Naive thymus-derived CD4-positive, alpha-beta T cell (primary cell): ENCODE measurements at regions not wholly inside any gene's neighbourhood (a gene's known extent, or its start where the extent isn't known, plus 50 kb on each side); places are given as distances from the start of the nearest gene placed in this dataset.

Source experiments
- ATAC-seq: fragments of 150-1000 bp; cut with Tn5 transposase; 2 replicates; pipeline ENCODE4 v1.10.0; 2021; ENCODE audit warnings: mild to moderate bottlenecking, moderate library complexity
- CTCF ChIA-PET: fragments of 350-600 bp; sonication (Branson Sonifier 250); formaldehyde crosslinking; loops from one replicate; lab custom pipeline; 2021; ENCODE audit warnings: antibody characterized with exemption; lab: Charles Lee
- POLR2A ChIA-PET: fragments of 350-600 bp; sonication (Branson Sonifier 250); formaldehyde crosslinking; loops from one replicate; lab custom pipeline; 2021; ENCODE audit warnings: antibody characterized with exemption, inconsistent platforms; lab: Charles Lee
- DNase-seq, 9 donors: peaks; one replicate each; pipeline versions ENCODE4 v3.0.0 to v3.0.0-alpha.2; 2020 to 2022; ENCODE audit warnings: mixed read lengths in 1 of 9
- H3K27ac ChIP-seq: one replicate; pipeline ENCODE4 v1.7.0; 2013; ENCODE audit warnings: mild to moderate bottlenecking, low read depth, low read length, moderate library complexity
- H3K27me3 ChIP-seq, 2 donors: one replicate each; pipeline ENCODE4 v1.7.0; 2013; ENCODE audit warnings: low read length in 2 of 2, mild to moderate bottlenecking in 2 of 2, moderate library complexity in 2 of 2; ENCODE audit not compliant: control insufficient read depth in 2 of 2, insufficient read depth in 2 of 2
- H3K36me3 ChIP-seq, 3 experiments: 1 replicate in 2 of 3; 2 replicates in 1 of 3; pipeline ENCODE4 v1.7.0; 2013; ENCODE audit warnings: low read length in 3 of 3, mild to moderate bottlenecking in 3 of 3, moderate library complexity in 1 of 3; ENCODE audit not compliant: insufficient read depth in 3 of 3, control insufficient read depth in 2 of 3
- H3K4me1 ChIP-seq, 2 donors: one replicate each; pipeline ENCODE4 v1.7.0; 2013; ENCODE audit warnings: low read length in 2 of 2, mild to moderate bottlenecking in 2 of 2, moderate library complexity in 1 of 2; ENCODE audit not compliant: control insufficient read depth in 2 of 2, insufficient read depth in 2 of 2
- H3K4me3 ChIP-seq: 2 replicates; pipeline ENCODE4 v1.7.0; 2013; ENCODE audit warnings: mild to moderate bottlenecking, low read length
- H3K9me3 ChIP-seq, 3 experiments: 1 replicate in 2 of 3; 2 replicates in 1 of 3; pipeline ENCODE4 v1.7.0; 2013; ENCODE audit warnings: low read length in 3 of 3; ENCODE audit not compliant: control insufficient read depth in 2 of 3
- H3K27ac Mint-ChIP-seq, 9 donors: one replicate each; pipeline ENCODE4 v1.8.0; 2020 to 2022; ENCODE audit warnings: mixed read lengths in 9 of 9, mild to moderate bottlenecking in 8 of 9, moderate library complexity in 5 of 9, inconsistent platforms in 2 of 9
- H3K27me3 Mint-ChIP-seq, 5 donors: one replicate each; pipeline ENCODE4 v1.8.0; 2021 to 2022; ENCODE audit warnings: mixed read lengths in 5 of 5, mild to moderate bottlenecking in 1 of 5
- H3K36me3 Mint-ChIP-seq, 5 donors: one replicate each; pipeline ENCODE4 v1.8.0; 2020 to 2022; ENCODE audit warnings: mixed read lengths in 5 of 5, mild to moderate bottlenecking in 3 of 5, inconsistent platforms in 1 of 5
- H3K4me1 Mint-ChIP-seq, 7 donors: one replicate each; pipeline ENCODE4 v1.8.0; 2020 to 2022; ENCODE audit warnings: mixed read lengths in 7 of 7, mild to moderate bottlenecking in 3 of 7, inconsistent platforms in 1 of 7
- H3K4me3 Mint-ChIP-seq, 10 donors: one replicate each; pipeline ENCODE4 v1.8.0; 2020 to 2022; ENCODE audit warnings: mild to moderate bottlenecking in 10 of 10, mixed read lengths in 10 of 10, moderate library complexity in 6 of 10, inconsistent platforms in 2 of 10
- H3K9me3 Mint-ChIP-seq, 11 donors: one replicate each; pipeline ENCODE4 v1.8.0; 2020 to 2022; ENCODE audit warnings: mixed read lengths in 11 of 11, mild to moderate bottlenecking in 4 of 11, inconsistent platforms in 1 of 11, moderate library complexity in 1 of 11
- intact Hi-C, 2 donors: fragments of 100-400 bp; cut with micrococcal nuclease; formaldehyde crosslinking; loops; one replicate each; pipeline ENCODE4 v1.15.1; 2023

GRCh38 chr2:56030901-56031300 is 107.3 kb upstream of the EFEMP1 start:
- H3K36me3 Mint-ChIP-seq: no peaks in the 10 kb centered on the region
- no peak overlapping the region for H3K4me3 Mint-ChIP-seq
- H3K9me3 Mint-ChIP-seq: peaks cover 0 to 5% (median 0%) of the 10 kb centered on the region in 11 donors
- DNase-seq (no peak), ATAC-seq (no peak)
- Histone ChIP-seq H3K4me3 (no peak overlapping the region), H3K27ac (no peak overlapping the region), H3K27me3 (no peaks in the 10 kb centered on the region), H3K36me3 (no peaks in the 10 kb centered on the region), H3K4me1 (no peaks in the 10 kb centered on the region), H3K9me3 (no peaks in the 10 kb centered on the region)
- POLR2A ChIA-PET: no interaction called here
- no peaks in the 10 kb centered on the region for H3K4me1 Mint-ChIP-seq
- H3K27me3 Mint-ChIP-seq: peaks cover 0 to 6% (median 0%) of the 10 kb centered on the region in 5 donors
- intact Hi-C loops: no loop called here
- CTCF ChIA-PET: no interaction called here
- no peak overlapping the region for H3K27ac Mint-ChIP-seq

DNA sequence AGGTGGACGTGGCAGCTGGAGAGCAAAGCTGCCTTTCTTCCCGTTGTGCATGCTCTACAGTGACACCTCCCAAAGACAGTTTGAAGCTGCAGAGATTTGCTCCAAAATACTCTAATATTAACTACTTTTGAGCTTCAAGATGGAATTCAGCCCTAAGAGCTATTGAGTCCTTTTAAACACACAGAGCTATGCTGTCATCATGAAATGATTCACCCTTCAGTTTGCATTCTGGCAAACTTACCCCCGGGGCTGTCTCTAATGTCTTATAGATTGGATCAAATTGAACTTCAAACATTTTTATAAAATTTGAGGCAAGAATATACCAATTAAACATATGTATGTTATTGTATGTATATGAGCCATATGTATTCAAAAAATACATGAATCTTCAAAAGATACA is 110.7 kb upstream of the EFEMP1 start:
- Mint-ChIP-seq H3K27me3 (peaks cover 0 to 6% (median 0%) of the 10 kb centered on the region in 5 donors), H3K9me3 (peaks cover 0 to 5% (median 0%) of the 10 kb centered on the region in 11 donors), H3K36me3 (no peaks in the 10 kb centered on the region), H3K4me1 (no peaks in the 10 kb centered on the region), H3K4me3 (no peak overlapping the region), H3K27ac (no peak overlapping the region)
- Histone ChIP-seq H3K4me1 (no peaks in the 10 kb centered on the region), H3K9me3 (no peaks in the 10 kb centered on the region), H3K27me3 (no peaks in the 10 kb centered on the region), H3K4me3 (no peak overlapping the region), H3K27ac (no peak overlapping the region), H3K36me3 (no peaks in the 10 kb centered on the region)
- ChIA-PET POLR2A (no interaction called here), CTCF (no interaction called here)
- no peak for ATAC-seq
- DNase-seq: no peak
- intact Hi-C loops: no loop called here

- DNase-seq (no peak), ATAC-seq (no peak)
- intact Hi-C loops: no loop called here
- H3K36me3 Mint-ChIP-seq: no peaks in the 10 kb centered on the region
- ChIA-PET CTCF (no interaction called here), POLR2A (no interaction called here)
- H3K27me3 Mint-ChIP-seq: peaks cover 0 to 6% (median 0%) of the 10 kb centered on the region in 5 donors
- Histone ChIP-seq H3K4me1 (no peaks in the 10 kb centered on the region), H3K27ac (no peak overlapping the region), H3K36me3 (no peaks in the 10 kb centered on the region), H3K9me3 (no peaks in the 10 kb centered on the region), H3K4me3 (no peak overlapping the region), H3K27me3 (no peaks in the 10 kb centered on the region)
- H3K9me3 Mint-ChIP-seq: peaks cover 0 to 5% (median 0%) of the 10 kb centered on the region in 11 donors
- H3K4me3 Mint-ChIP-seq: no peak overlapping the region
- H3K27ac Mint-ChIP-seq: no peak overlapping the region
- H3K4me1 Mint-ChIP-seq: no peaks in the 10 kb centered on the region
Measured at GRCh38 chr2:56040189-56040588, 116.6 kb upstream of the EFEMP1 start.

GRCh38 chr2:56040834-56041233 is 117.3 kb upstream of the EFEMP1 start:
- POLR2A ChIA-PET: no interaction called here
- peaks cover 0 to 8% (median 0%) of the 10 kb centered on the region in 5 donors for H3K27me3 Mint-ChIP-seq
- intact Hi-C loops: no loop called here

GRCh38 chr2:56047136-56047535 is 123.6 kb upstream of the EFEMP1 start:
- H3K27me3 ChIP-seq: no peaks in the 10 kb centered on the region
- H3K27ac ChIP-seq: no peak overlapping the region
- intact Hi-C loops: no loop called here
- peaks cover 0 to 11% (median 0%) of the 10 kb centered on the region in 11 donors for H3K9me3 Mint-ChIP-seq
- H3K4me1 Mint-ChIP-seq: peaks cover 0 to 3% (median 0%) of the 10 kb centered on the region in 7 donors
- ATAC-seq (no peak), DNase-seq (no peak)
- ChIA-PET POLR2A (no interaction called here), CTCF (no interaction called here)
- no peak overlapping the region for H3K4me3 ChIP-seq
- no peaks in the 10 kb centered on the region for H3K9me3 ChIP-seq
- H3K4me3 Mint-ChIP-seq: no peak overlapping the region
- H3K4me1 ChIP-seq: no peaks in the 10 kb centered on the region
- H3K36me3 Mint-ChIP-seq: no peaks in the 10 kb centered on the region
- H3K36me3 ChIP-seq: no peaks in the 10 kb centered on the region
- H3K27me3 Mint-ChIP-seq: peaks cover 0 to 6% (median 0%) of the 10 kb centered on the region in 5 donors
- H3K27ac Mint-ChIP-seq: no peak overlapping the region

More at GRCh38 chr2:56040834-56041233, 117.3 kb upstream of the EFEMP1 start:
- DNase-seq: no peak
- Mint-ChIP-seq H3K4me3 (no peak overlapping the region), H3K9me3 (peaks cover 0 to 9% (median 0%) of the 10 kb centered on the region in 11 donors), H3K27ac (no peak overlapping the region), H3K36me3 (no peaks in the 10 kb centered on the region), H3K4me1 (no peaks in the 10 kb centered on the region)
- H3K36me3 ChIP-seq: no peaks in the 10 kb centered on the region
- H3K27me3 ChIP-seq: no peaks in the 10 kb centered on the region
- CTCF ChIA-PET: no interaction called here
- no peak for ATAC-seq
- H3K4me3 ChIP-seq: no peak overlapping the region
- H3K9me3 ChIP-seq: no peaks in the 10 kb centered on the region
- no peaks in the 10 kb centered on the region for H3K4me1 ChIP-seq
- no peak overlapping the region for H3K27ac ChIP-seq

- DNase-seq (no peak), ATAC-seq (no peak)
- no peaks in the 10 kb centered on the region for H3K9me3 ChIP-seq
- Mint-ChIP-seq H3K4me3 (no peak overlapping the region), H3K27me3 (peaks cover 0 to 4% (median 0%) of the 10 kb centered on the region in 5 donors), H3K9me3 (peaks cover 0 to 11% (median 0%) of the 10 kb centered on the region in 11 donors), H3K27ac (no peak overlapping the region), H3K4me1 (peaks cover 0 to 3% (median 0%) of the 10 kb centered on the region in 7 donors), H3K36me3 (no peaks in the 10 kb centered on the region)
- H3K4me1 ChIP-seq: no peaks in the 10 kb centered on the region
- H3K4me3 ChIP-seq: no peak overlapping the region
- no peaks in the 10 kb centered on the region for H3K36me3 ChIP-seq
- intact Hi-C loops: no loop called here
- H3K27ac ChIP-seq: no peak overlapping the region
- POLR2A ChIA-PET: no interaction called here
- H3K27me3 ChIP-seq: no peaks in the 10 kb centered on the region
- CTCF ChIA-PET: no interaction called here
Measured at GRCh38 chr2:56049233-56049845, 125.8 kb upstream of the EFEMP1 start.

GRCh38 chr2:56053679-56054078 is 130.1 kb upstream of the EFEMP1 start:
- no peaks in the 10 kb centered on the region for H3K27me3 Mint-ChIP-seq
- Histone ChIP-seq H3K4me1 (no peaks in the 10 kb centered on the region), H3K27ac (no peak overlapping the region), H3K9me3 (no peaks in the 10 kb centered on the region), H3K36me3 (no peaks in the 10 kb centered on the region), H3K4me3 (no peak overlapping the region), H3K27me3 (no peaks in the 10 kb centered on the region)
- intact Hi-C loops: no loop called here
- H3K9me3 Mint-ChIP-seq: peaks cover 0 to 12% (median 2%) of the 10 kb centered on the region in 11 donors
- ChIA-PET CTCF (no interaction called here), POLR2A (no interaction called here)
- peaks cover 0 to 3% (median 0%) of the 10 kb centered on the region in 7 donors for H3K4me1 Mint-ChIP-seq
- ATAC-seq (no peak), DNase-seq (no peak)
- no peak overlapping the region for H3K27ac Mint-ChIP-seq
- H3K4me3 Mint-ChIP-seq: no peak overlapping the region
- no peaks in the 10 kb centered on the region for H3K36me3 Mint-ChIP-seq
